ENCODE measurements at regions not wholly inside any gene's neighbourhood (a gene's known extent, or its start where the extent isn't known, plus 50 kb on each side); places are given as distances from the start of the nearest gene placed in this dataset.

- H3K9ac ChIP-seq (ENCODE audit: low read depth, low read length, poor library complexity, severe bottlenecking): no peak overlapping the region
- no peaks in the 10 kb centered on the region for H3K4me1 ChIP-seq (ENCODE audit: insufficient read depth, low read length, poor library complexity, severe bottlenecking)
- H3K79me2 ChIP-seq (ENCODE audit: insufficient read depth, low read length): no peaks in the 10 kb centered on the region
- H3K36me3 ChIP-seq (ENCODE audit: insufficient read depth, low read length): no peaks in the 10 kb centered on the region
- H3K9me3 ChIP-seq (ENCODE audit: insufficient read depth, low read depth, low read length): no peaks in the 10 kb centered on the region; the same call in 1 of the 2 replicates
- no peaks in the 10 kb centered on the region for H4K20me1 ChIP-seq (ENCODE audit: insufficient read depth, low read length, poor library complexity, severe bottlenecking)
- no peaks in the 10 kb centered on the region for H3F3A ChIP-seq (ENCODE audit: low read depth)
- H3K9me2 ChIP-seq (replicated peaks; ENCODE audit: low read depth, low read length): no peaks in the 10 kb centered on the region
- H3K27me3 ChIP-seq (ENCODE audit: insufficient read depth, low read length, poor library complexity, severe bottlenecking): no peaks in the 10 kb centered on the region
- no peak overlapping the region for H2AFZ ChIP-seq (ENCODE audit: low read length)
- H3K4me3 ChIP-seq (ENCODE audit: low read length, poor library complexity, severe bottlenecking): no peak overlapping the region
- no peak overlapping the region for H3K4me2 ChIP-seq (ENCODE audit: low read depth, low read length, poor library complexity, severe bottlenecking)
- TF ChIP-seq EZH2phosphoT487 (IDR thresholded peaks at IDR 0.05; ENCODE audit: borderline replicate concordance): no peak
- TF ChIP-seq CTCF (conservative IDR thresholded peaks at IDR 0.05; ENCODE audit: low read length): no peak
Measured at GRCh38 chr10:37700886-37701780, 156.3 kb downstream of the ZNF248 start.

GRCh38 chr10:37687581-37687980, 169.8 kb downstream of the ZNF248 start:
- H3K4me3 ChIP-seq (ENCODE audit: low read length, poor library complexity, severe bottlenecking): no peak overlapping the region
- no peaks in the 10 kb centered on the region for H3K27me3 ChIP-seq (ENCODE audit: insufficient read depth, low read length, poor library complexity, severe bottlenecking)
- H3K36me3 ChIP-seq (ENCODE audit: insufficient read depth, low read length): no peaks in the 10 kb centered on the region
- H3K9me3 ChIP-seq (ENCODE audit: insufficient read depth, low read depth, low read length): peaks cover 12% of the 10 kb centered on the region; the same call in 1 of the 2 replicates
- no peaks in the 10 kb centered on the region for H3K9me2 ChIP-seq (replicated peaks; ENCODE audit: low read depth, low read length)
- H2AFZ ChIP-seq (ENCODE audit: low read length): no peak overlapping the region
- H3K79me2 ChIP-seq (ENCODE audit: insufficient read depth, low read length): no peaks in the 10 kb centered on the region
- no peaks in the 10 kb centered on the region for H3K4me1 ChIP-seq (ENCODE audit: insufficient read depth, low read length, poor library complexity, severe bottlenecking)
- no peak overlapping the region for H3K9ac ChIP-seq (ENCODE audit: low read depth, low read length, poor library complexity, severe bottlenecking)
- no peaks in the 10 kb centered on the region for H3F3A ChIP-seq (ENCODE audit: low read depth)
- H3K4me2 ChIP-seq (ENCODE audit: low read depth, low read length, poor library complexity, severe bottlenecking): no peak overlapping the region
- no peak for TF ChIP-seq CTCF (conservative IDR thresholded peaks at IDR 0.05; ENCODE audit: low read length)
- TF ChIP-seq EZH2phosphoT487 (IDR thresholded peaks at IDR 0.05; ENCODE audit: borderline replicate concordance): no peak
- no peaks in the 10 kb centered on the region for H4K20me1 ChIP-seq (ENCODE audit: insufficient read depth, low read length, poor library complexity, severe bottlenecking)

GRCh38 chr10:37685741-37686683, 171.4 kb downstream of the ZNF248 start:
- TF ChIP-seq EZH2phosphoT487 (IDR thresholded peaks at IDR 0.05; ENCODE audit: borderline replicate concordance): no peak
- no peak for TF ChIP-seq CTCF (conservative IDR thresholded peaks at IDR 0.05; ENCODE audit: low read length)
- no peaks in the 10 kb centered on the region for H4K20me1 ChIP-seq (ENCODE audit: insufficient read depth, low read length, poor library complexity, severe bottlenecking)
- no peaks in the 10 kb centered on the region for H3K9me2 ChIP-seq (replicated peaks; ENCODE audit: low read depth, low read length)
- H3K27me3 ChIP-seq (ENCODE audit: insufficient read depth, low read length, poor library complexity, severe bottlenecking): no peaks in the 10 kb centered on the region
- H3K9ac ChIP-seq (ENCODE audit: low read depth, low read length, poor library complexity, severe bottlenecking): no peak overlapping the region
- H3K9me3 ChIP-seq (ENCODE audit: insufficient read depth, low read depth, low read length): peaks cover 12% of the 10 kb centered on the region; the same call in 1 of the 2 replicates
- no peak overlapping the region for H3K4me3 ChIP-seq (ENCODE audit: low read length, poor library complexity, severe bottlenecking)
- H3F3A ChIP-seq (ENCODE audit: low read depth): no peaks in the 10 kb centered on the region
- no peaks in the 10 kb centered on the region for H3K36me3 ChIP-seq (ENCODE audit: insufficient read depth, low read length)
- no peaks in the 10 kb centered on the region for H3K4me1 ChIP-seq (ENCODE audit: insufficient read depth, low read length, poor library complexity, severe bottlenecking)
- H3K4me2 ChIP-seq (ENCODE audit: low read depth, low read length, poor library complexity, severe bottlenecking): no peak overlapping the region
- H3K79me2 ChIP-seq (ENCODE audit: insufficient read depth, low read length): no peaks in the 10 kb centered on the region
- H2AFZ ChIP-seq (ENCODE audit: low read length): no peak overlapping the region

All from Loucy (cell line).